ENCODE measurements at regions not wholly inside any gene's neighbourhood (a gene's known extent, or its start where the extent isn't known, plus 50 kb on each side); places are given as distances from the start of the nearest gene placed in this dataset.

DNA sequence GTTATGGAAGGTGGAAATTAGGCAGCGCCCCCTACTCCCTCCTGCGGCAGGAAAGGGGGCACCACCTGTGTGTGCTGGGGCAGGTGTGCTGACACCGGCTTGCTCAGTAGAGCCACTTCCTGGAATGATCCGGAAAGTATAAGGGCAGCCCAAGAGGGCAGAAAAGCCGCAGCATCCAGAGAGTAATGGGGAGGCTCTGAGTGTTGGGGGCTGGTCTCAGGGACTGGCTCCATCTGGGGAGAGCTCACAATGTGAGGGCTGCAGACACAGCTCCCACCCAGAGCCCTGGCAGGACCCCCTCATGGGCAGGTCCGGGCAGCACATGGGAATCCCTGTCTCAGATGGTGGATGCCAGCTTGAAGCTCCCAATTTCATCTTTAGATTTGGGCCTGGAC lies 187.6 kb upstream of the C14orf180 start:
- H3K4me3 ChIP-seq (replicated peaks; ENCODE audit: low read depth, low read length), result no peak overlapping the region
- no peak for TF ChIP-seq CTCF (IDR thresholded peaks at IDR 0.05; ENCODE audit: low read depth, low read length, missing control alignments)
- no peak for DNase-seq (ENCODE audit: extremely low read depth, low read depth)

GRCh38 chr14:104392396-104393198 lies 187.0 kb upstream of the C14orf180 start:
- H3K4me3 ChIP-seq (replicated peaks; ENCODE audit: low read depth, low read length), result no peak overlapping the region
- TF ChIP-seq CTCF (IDR thresholded peaks at IDR 0.05; ENCODE audit: low read depth, low read length, missing control alignments), result no peak
- no peak for DNase-seq (ENCODE audit: extremely low read depth, low read depth)

GRCh38 chr14:104393199-104393897 lies 186.2 kb upstream of the C14orf180 start:
- TF ChIP-seq CTCF (IDR thresholded peaks at IDR 0.05; ENCODE audit: low read depth, low read length, missing control alignments), result no peak
- no peak for DNase-seq (ENCODE audit: extremely low read depth, low read depth)
- no peak overlapping the region for H3K4me3 ChIP-seq (replicated peaks; ENCODE audit: low read depth, low read length)

GRCh38 chr14:104393898-104394381 lies 185.6 kb upstream of the C14orf180 start:
- DNase-seq (ENCODE audit: extremely low read depth, low read depth), result no peak
- no peak for TF ChIP-seq CTCF (IDR thresholded peaks at IDR 0.05; ENCODE audit: low read depth, low read length, missing control alignments)
- no peak overlapping the region for H3K4me3 ChIP-seq (replicated peaks; ENCODE audit: low read depth, low read length)

DNA sequence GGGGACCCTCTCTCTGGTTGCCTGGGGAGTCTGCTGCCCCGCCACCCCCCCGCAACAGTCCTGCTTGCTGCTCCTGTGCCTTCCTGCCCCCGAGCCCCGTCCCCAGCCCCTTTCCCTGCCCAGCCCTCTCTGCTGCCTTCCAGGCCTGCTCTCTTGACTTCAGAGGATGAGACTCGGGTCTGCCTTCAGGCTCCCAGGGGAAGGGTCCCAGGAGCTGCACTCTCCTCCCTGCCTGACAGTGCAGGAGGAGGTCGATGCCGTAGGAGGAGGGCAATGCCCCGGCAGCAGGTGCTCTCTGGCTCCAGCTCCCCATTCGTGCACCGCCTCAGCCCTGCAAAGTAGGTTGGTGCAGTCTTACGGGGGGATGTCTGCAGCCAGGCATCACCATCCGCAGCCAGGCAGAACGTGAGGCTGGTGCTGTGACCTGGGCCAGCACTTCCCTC lies 185.1 kb upstream of the C14orf180 start:
- no peak for TF ChIP-seq CTCF (IDR thresholded peaks at IDR 0.05; ENCODE audit: low read depth, low read length, missing control alignments)

GRCh38 chr14:104395276-104395675 lies 184.3 kb upstream of the C14orf180 start:
- TF ChIP-seq CTCF (IDR thresholded peaks at IDR 0.05; ENCODE audit: low read depth, low read length, missing control alignments), result no peak
- no peak overlapping the region for H3K4me3 ChIP-seq (replicated peaks; ENCODE audit: low read depth, low read length)
- no peak for DNase-seq (ENCODE audit: extremely low read depth, low read depth)

More for the DNA sequence above, 185.1 kb upstream of the C14orf180 start:
- no peak for DNase-seq (ENCODE audit: extremely low read depth, low read depth)
- no peak overlapping the region for H3K4me3 ChIP-seq (replicated peaks; ENCODE audit: low read depth, low read length)
